ENCODE measurements at regions not wholly inside any gene's neighbourhood (a gene's known extent, or its start where the extent isn't known, plus 50 kb on each side); places are given as distances from the start of the nearest gene placed in this dataset.

GRCh38 chr21:17727361-17727760 lies 91.8 kb downstream of the C21orf91 start:
- no peak for TF ChIP-seq PAX5 (IDR thresholded peaks at IDR 0.05; ENCODE audit: insufficient read depth, low read length, severe bottlenecking)
- TF ChIP-seq POLR2AphosphoS5 (IDR thresholded peaks at IDR 0.05; ENCODE audit: low read depth, low read length): no peak
- TF ChIP-seq POLR2A (IDR thresholded peaks at IDR 0.05; ENCODE audit: low read depth, low read length): no peak
